AG10803 (cell line): ENCODE measurements at regions not wholly inside any gene's neighbourhood (a gene's known extent, or its start where the extent isn't known, plus 50 kb on each side); places are given as distances from the start of the nearest gene placed in this dataset.

Experiments used
- DNase-seq: peaks from one replicate; pipeline ENCODE4 v3.0.0; 2010; ENCODE audit warnings: low read depth
- H3K4me3 ChIP-seq: 2 replicates; pipeline ENCODE4 v1.5.1; 2011; ENCODE audit warnings: mild to moderate bottlenecking, low read length, control low read depth
- TF ChIP-seq, protein P1 (sequence below): conservative IDR thresholded peaks from 2 replicates; pipeline ENCODE4 v1.5.1; 2011; ENCODE audit warnings: mild to moderate bottlenecking, low read length, control low read depth, inconsistent platforms

DNA sequence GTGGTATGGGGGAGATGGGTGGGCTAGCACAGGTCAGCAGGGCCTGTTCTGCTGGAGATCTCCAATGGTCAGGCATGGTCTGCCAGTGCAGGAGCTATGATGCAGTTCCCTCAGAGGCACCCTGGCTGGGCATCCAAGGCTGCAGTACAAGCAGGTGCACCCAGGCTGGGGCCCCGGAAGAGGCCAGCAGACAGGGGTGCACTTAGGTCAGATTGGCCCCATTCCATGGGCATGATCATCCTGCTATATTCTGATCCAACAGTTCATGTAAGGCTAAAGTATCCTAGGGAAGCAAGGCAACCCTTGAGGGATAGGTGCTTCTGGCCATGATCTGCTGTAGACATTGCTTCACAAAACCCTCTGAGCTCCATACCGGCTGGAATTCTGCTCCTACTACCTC is 53.5 kb downstream of the STRIT1 start:
- TF ChIP-seq, protein P1, sequence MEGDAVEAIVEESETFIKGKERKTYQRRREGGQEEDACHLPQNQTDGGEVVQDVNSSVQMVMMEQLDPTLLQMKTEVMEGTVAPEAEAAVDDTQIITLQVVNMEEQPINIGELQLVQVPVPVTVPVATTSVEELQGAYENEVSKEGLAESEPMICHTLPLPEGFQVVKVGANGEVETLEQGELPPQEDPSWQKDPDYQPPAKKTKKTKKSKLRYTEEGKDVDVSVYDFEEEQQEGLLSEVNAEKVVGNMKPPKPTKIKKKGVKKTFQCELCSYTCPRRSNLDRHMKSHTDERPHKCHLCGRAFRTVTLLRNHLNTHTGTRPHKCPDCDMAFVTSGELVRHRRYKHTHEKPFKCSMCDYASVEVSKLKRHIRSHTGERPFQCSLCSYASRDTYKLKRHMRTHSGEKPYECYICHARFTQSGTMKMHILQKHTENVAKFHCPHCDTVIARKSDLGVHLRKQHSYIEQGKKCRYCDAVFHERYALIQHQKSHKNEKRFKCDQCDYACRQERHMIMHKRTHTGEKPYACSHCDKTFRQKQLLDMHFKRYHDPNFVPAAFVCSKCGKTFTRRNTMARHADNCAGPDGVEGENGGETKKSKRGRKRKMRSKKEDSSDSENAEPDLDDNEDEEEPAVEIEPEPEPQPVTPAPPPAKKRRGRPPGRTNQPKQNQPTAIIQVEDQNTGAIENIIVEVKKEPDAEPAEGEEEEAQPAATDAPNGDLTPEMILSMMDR, result no peak
- H3K4me3 ChIP-seq, result no peak overlapping the region
- no peak for DNase-seq

DNA sequence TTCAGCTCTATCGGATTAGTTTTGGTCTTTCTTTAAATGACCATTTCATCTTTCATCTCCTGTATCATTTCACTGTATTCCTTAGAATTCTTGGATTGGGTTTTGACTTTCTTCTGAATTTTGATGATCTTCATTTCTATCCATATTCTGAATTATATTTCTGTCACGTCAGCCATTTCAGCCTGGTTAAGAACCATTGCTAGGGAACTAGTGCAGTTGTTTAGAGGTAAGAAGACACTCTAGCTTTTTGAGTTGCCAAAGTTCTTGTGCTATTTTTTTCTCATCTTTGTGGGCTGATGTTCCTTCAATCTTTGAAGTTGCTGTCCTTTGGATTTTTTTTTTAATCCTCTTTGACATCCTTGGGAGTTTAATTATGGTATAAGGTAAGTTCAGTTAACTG is 54.6 kb downstream of the STRIT1 start:
- H3K4me3 ChIP-seq, result no peak overlapping the region
- DNase-seq, result no peak
- TF ChIP-seq, protein P1, result no peak

DNA sequence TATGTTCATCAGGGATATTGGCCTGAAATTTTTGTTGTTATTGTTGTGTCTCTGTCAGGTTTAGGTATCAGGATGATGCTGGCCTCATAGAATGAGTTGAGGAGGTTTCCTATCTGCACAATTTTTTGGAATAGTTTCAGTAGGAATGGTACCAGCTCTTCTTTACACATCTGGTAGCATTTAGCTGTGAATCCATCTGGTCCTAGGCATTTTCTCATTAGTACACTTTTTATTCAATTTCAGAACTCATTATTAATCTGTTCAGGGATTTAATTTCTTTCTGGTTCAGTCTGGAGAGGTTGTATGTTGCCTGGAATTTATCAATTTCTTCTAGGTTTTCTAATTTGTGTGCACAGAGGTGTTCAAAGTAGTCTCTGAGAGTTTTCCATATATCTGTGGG is 57.0 kb downstream of the STRIT1 start:
- TF ChIP-seq, protein P1, result no peak
- no peak overlapping the region for H3K4me3 ChIP-seq
- peak; percentile 12 for DNase-seq
